Progenitor cell of endocrine pancreas (in vitro differentiated cells): ENCODE measurements at regions not wholly inside any gene's neighbourhood (a gene's known extent, or its start where the extent isn't known, plus 50 kb on each side); places are given as distances from the start of the nearest gene placed in this dataset.

ENCODE experiments used
- DNase-seq: peaks from one replicate; pipeline ENCODE4 v3.0.0; 2021; ENCODE audit warnings: low spot score; ENCODE audit not compliant: unreplicated experiment
- H3K27ac Mint-ChIP-seq: 2 replicates; pipeline ENCODE4 v1.8.0; 2021; ENCODE audit warnings: mild to moderate bottlenecking, moderate library complexity, mixed read lengths
- H3K27me3 Mint-ChIP-seq: 2 replicates; pipeline ENCODE4 v1.8.0; 2021; ENCODE audit warnings: mixed read lengths
- H3K36me3 Mint-ChIP-seq: 2 replicates; pipeline ENCODE4 v1.8.0; 2022; ENCODE audit warnings: mixed read lengths; ENCODE audit not compliant: insufficient read depth
- H3K4me1 Mint-ChIP-seq: 2 replicates; pipeline ENCODE4 v1.8.0; 2021; ENCODE audit warnings: low read depth, mixed read lengths
- H3K4me3 Mint-ChIP-seq: 2 replicates; pipeline ENCODE4 v1.8.0; 2021; ENCODE audit warnings: low read depth, mild to moderate bottlenecking, moderate library complexity, mixed read lengths
- H3K9me3 Mint-ChIP-seq: 2 replicates; pipeline ENCODE4 v1.8.0; 2021; ENCODE audit warnings: low read depth, mixed read lengths
- TF ChIP-seq, protein P1 (sequence below): fragments of 200-600 bp; sonication (generic); IDR thresholded peaks from one replicate; pipeline ENCODE4 v1.5.0; 2021; ENCODE audit warnings: antibody characterized with exemption, mild to moderate bottlenecking; ENCODE audit not compliant: unreplicated experiment

DNA sequence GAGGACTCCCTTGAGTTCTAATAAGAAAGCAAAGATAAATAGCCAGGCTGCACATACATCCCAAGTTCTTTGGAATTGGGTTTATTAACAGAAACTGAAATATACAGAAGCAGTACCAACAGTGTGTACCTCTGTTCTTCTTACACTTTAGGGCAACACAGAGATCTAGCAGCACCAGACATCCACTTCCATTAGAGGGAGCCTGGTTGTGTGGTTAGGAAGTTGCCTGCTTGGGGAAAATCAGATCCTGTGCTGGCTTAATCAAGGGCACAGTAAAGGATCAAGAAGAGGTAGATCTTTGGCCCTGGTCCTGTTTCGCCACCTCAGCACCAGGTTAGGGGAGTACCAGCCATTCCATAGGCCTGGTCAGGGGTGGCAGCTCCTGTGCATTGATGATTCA lies 231.1 kb upstream of the ARHGAP24 start:
- peaks cover 7% of the 10 kb centered on the region for H3K4me1 Mint-ChIP-seq
- H3K27ac Mint-ChIP-seq: no peak overlapping the region
- H3K4me3 Mint-ChIP-seq: no peak overlapping the region
- peaks cover 24% of the 10 kb centered on the region for H3K9me3 Mint-ChIP-seq
- H3K36me3 Mint-ChIP-seq: no peaks in the 10 kb centered on the region
- TF ChIP-seq, protein P1, sequence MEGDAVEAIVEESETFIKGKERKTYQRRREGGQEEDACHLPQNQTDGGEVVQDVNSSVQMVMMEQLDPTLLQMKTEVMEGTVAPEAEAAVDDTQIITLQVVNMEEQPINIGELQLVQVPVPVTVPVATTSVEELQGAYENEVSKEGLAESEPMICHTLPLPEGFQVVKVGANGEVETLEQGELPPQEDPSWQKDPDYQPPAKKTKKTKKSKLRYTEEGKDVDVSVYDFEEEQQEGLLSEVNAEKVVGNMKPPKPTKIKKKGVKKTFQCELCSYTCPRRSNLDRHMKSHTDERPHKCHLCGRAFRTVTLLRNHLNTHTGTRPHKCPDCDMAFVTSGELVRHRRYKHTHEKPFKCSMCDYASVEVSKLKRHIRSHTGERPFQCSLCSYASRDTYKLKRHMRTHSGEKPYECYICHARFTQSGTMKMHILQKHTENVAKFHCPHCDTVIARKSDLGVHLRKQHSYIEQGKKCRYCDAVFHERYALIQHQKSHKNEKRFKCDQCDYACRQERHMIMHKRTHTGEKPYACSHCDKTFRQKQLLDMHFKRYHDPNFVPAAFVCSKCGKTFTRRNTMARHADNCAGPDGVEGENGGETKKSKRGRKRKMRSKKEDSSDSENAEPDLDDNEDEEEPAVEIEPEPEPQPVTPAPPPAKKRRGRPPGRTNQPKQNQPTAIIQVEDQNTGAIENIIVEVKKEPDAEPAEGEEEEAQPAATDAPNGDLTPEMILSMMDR: peak; percentile 29
- peaks cover 88% of the 10 kb centered on the region for H3K27me3 Mint-ChIP-seq
- no peak for DNase-seq

GRCh38 chr4:85244638-85245037 lies 230.3 kb upstream of the ARHGAP24 start:
- Mint-ChIP-seq H3K9me3 (peaks cover 21% of the 10 kb centered on the region), H3K4me3 (no peak overlapping the region), H3K4me1 (peaks cover 5% of the 10 kb centered on the region), H3K36me3 (no peaks in the 10 kb centered on the region), H3K27me3 (peaks cover 83% of the 10 kb centered on the region), H3K27ac (no peak overlapping the region)
- TF ChIP-seq, protein P1: no peak
- DNase-seq: no peak

DNA sequence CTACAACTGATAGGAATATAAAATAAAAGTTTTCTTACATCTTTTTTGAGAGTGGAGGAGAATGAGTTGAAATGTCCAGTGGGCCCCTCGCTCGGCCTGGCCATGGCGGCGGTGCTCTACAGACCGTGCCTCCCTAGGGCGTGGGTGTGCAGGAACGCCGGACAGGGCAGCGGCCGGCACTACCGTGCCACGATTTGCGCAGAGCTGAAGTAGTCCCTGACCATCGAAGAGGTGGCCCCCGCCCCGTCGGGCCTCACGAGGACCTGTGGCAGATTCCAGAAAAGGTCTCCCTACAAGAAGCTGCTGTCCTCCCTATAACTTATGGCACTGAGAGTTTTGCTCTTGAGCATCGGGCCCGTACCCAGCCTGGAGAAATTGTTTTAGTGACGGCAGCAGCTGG lies 228.9 kb upstream of the ARHGAP24 start:
- peaks cover 11% of the 10 kb centered on the region for H3K9me3 Mint-ChIP-seq
- peaks cover 82% of the 10 kb centered on the region for H3K27me3 Mint-ChIP-seq
- no peak for DNase-seq
- no peak overlapping the region for H3K27ac Mint-ChIP-seq
- TF ChIP-seq, protein P1: no peak
- peaks cover 5% of the 10 kb centered on the region for H3K4me1 Mint-ChIP-seq
- no peak overlapping the region for H3K4me3 Mint-ChIP-seq
- no peaks in the 10 kb centered on the region for H3K36me3 Mint-ChIP-seq

DNA sequence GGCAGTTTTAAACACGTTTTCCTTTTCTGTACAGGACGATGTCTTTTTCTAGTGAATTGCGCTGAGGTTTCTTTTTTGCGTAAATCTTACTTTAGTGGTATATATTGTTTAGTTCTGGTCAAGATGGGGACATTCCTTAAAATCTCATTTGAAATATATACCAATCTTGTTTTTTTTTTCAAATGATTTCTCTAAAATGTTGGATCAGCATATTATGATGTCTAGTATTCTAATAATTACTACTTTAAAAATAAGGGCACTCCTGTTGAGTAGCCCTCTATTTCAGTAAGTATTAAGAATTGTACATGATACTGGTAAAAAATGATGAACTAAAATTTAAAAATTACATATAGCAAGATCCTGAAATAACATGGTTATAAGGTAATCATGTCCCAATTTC lies 224.1 kb upstream of the ARHGAP24 start:
- Mint-ChIP-seq H3K27me3 (peaks cover 71% of the 10 kb centered on the region), H3K9me3 (peaks cover 25% of the 10 kb centered on the region), H3K4me1 (no peaks in the 10 kb centered on the region), H3K27ac (no peak overlapping the region), H3K36me3 (no peaks in the 10 kb centered on the region), H3K4me3 (no peak overlapping the region)
- no peak for DNase-seq
- TF ChIP-seq, protein P1: no peak

DNA sequence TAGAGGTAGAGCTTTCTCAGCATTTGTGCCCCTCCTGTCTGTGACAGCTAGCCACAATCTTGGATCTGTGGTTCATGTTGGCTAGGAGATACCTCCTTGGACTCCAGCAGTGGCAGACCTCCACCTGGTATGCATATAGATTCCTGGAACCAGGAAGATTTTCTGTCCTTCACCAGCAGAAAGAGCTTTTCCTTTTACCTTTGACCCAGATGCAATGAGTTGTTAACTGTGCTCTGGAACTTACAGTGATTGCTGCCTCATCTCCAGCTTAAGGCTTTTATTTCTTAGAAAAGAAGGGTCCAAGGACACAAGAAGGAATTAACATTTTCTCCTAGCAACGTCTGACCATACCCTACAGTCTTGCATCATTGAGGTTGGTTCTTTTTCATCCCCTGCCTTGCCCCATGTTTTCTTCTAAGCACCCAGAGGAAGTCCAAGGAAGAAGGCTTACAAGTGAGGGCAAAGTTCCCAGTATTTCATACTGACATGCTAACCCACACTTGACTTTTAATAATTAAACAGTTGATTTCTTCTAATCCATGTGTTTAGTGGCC lies 217.1 kb upstream of the ARHGAP24 start:
- H3K27me3 Mint-ChIP-seq: peaks cover 58% of the 10 kb centered on the region
- no peaks in the 10 kb centered on the region for H3K36me3 Mint-ChIP-seq
- DNase-seq: no peak
- TF ChIP-seq, protein P1: no peak
- H3K4me1 Mint-ChIP-seq: peaks cover 9% of the 10 kb centered on the region
- H3K4me3 Mint-ChIP-seq: no peak overlapping the region
- H3K27ac Mint-ChIP-seq: no peak overlapping the region
- H3K9me3 Mint-ChIP-seq: peaks cover 16% of the 10 kb centered on the region
